ENCODE measurements at regions not wholly inside any gene's neighbourhood (a gene's known extent, or its start where the extent isn't known, plus 50 kb on each side); places are given as distances from the start of the nearest gene placed in this dataset.

GRCh38 chr2:183859129-183859528, 734.9 kb downstream of the NUP35 start:
- no peaks in the 10 kb centered on the region for H3K4me1 ChIP-seq
- H3K27me3 ChIP-seq: no peaks in the 10 kb centered on the region
- H3K9me3 ChIP-seq: no peaks in the 10 kb centered on the region
- H3K4me3 ChIP-seq: no peak overlapping the region
- TF ChIP-seq POLR2AphosphoS5 (IDR thresholded peaks at IDR 0.05; ENCODE audit: insufficient read depth in 1 of 2, low read depth in 1 of 2): no peak
- TF ChIP-seq, protein P1, sequence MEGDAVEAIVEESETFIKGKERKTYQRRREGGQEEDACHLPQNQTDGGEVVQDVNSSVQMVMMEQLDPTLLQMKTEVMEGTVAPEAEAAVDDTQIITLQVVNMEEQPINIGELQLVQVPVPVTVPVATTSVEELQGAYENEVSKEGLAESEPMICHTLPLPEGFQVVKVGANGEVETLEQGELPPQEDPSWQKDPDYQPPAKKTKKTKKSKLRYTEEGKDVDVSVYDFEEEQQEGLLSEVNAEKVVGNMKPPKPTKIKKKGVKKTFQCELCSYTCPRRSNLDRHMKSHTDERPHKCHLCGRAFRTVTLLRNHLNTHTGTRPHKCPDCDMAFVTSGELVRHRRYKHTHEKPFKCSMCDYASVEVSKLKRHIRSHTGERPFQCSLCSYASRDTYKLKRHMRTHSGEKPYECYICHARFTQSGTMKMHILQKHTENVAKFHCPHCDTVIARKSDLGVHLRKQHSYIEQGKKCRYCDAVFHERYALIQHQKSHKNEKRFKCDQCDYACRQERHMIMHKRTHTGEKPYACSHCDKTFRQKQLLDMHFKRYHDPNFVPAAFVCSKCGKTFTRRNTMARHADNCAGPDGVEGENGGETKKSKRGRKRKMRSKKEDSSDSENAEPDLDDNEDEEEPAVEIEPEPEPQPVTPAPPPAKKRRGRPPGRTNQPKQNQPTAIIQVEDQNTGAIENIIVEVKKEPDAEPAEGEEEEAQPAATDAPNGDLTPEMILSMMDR (IDR thresholded peaks at IDR 0.05): no peak
- TF ChIP-seq POLR2A (IDR thresholded peaks at IDR 0.05): no peak
- no peak for DNase-seq (ENCODE audit: extremely low spot score in 2 of 2)
- no peak overlapping the region for H3K27ac ChIP-seq
- H3K36me3 ChIP-seq: no peaks in the 10 kb centered on the region
- intact Hi-C loops (cut with DNase I): no loop called here

- TF ChIP-seq POLR2AphosphoS5 (IDR thresholded peaks at IDR 0.05; ENCODE audit: insufficient read depth in 1 of 2, low read depth in 1 of 2): no peak
- TF ChIP-seq, protein P1 (IDR thresholded peaks at IDR 0.05): no peak
- no peak for TF ChIP-seq POLR2A (IDR thresholded peaks at IDR 0.05)
- Histone ChIP-seq H3K27ac (no peak overlapping the region), H3K9me3 (no peaks in the 10 kb centered on the region), H3K4me1 (no peaks in the 10 kb centered on the region), H3K4me3 (no peak overlapping the region), H3K27me3 (no peaks in the 10 kb centered on the region), H3K36me3 (no peaks in the 10 kb centered on the region)
- intact Hi-C loops (cut with DNase I): no loop called here
- DNase-seq (ENCODE audit: extremely low spot score in 2 of 2): no peak
These were observed 731.7 kb upstream of the ZNF804A start for GRCh38 chr2:183866666-183867065.

DNA sequence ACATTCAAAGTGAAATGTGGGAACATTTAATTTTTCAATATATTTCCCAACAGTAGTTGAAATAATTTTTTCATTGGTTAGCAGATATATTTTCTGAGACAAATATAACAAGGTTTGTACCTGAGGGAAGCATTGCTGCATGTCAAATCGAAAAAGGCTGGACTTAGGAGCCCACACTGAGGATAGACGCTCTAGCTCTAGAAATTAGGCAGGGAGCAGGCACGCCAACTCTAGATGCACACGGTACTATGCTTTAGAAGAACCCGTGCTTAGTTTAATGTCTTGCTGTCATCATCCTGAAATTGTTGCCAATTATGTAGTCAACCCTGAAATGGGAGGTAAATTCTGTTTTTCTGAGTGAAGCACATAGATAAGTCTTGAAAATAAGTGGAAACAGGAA, 731.1 kb upstream of the ZNF804A start:
- DNase-seq (ENCODE audit: extremely low spot score in 2 of 2): no peak

GRCh38 chr2:183868153-183868552, 730.2 kb upstream of the ZNF804A start:
- intact Hi-C loops (cut with DNase I): no loop called here
- Histone ChIP-seq H3K36me3 (no peaks in the 10 kb centered on the region), H3K9me3 (no peaks in the 10 kb centered on the region), H3K27me3 (no peaks in the 10 kb centered on the region), H3K27ac (no peak overlapping the region), H3K4me3 (no peak overlapping the region), H3K4me1 (no peaks in the 10 kb centered on the region)
- TF ChIP-seq POLR2A (IDR thresholded peaks at IDR 0.05) (no peak), POLR2AphosphoS5 (IDR thresholded peaks at IDR 0.05; ENCODE audit: insufficient read depth in 1 of 2, low read depth in 1 of 2) (no peak)
- TF ChIP-seq, protein P1 (IDR thresholded peaks at IDR 0.05): no peak
- no peak for DNase-seq (ENCODE audit: extremely low spot score in 2 of 2)

More for the DNA sequence above, 731.1 kb upstream of the ZNF804A start:
- Histone ChIP-seq H3K9me3 (no peaks in the 10 kb centered on the region), H3K36me3 (no peaks in the 10 kb centered on the region), H3K27ac (no peak overlapping the region), H3K4me1 (no peaks in the 10 kb centered on the region), H3K4me3 (no peak overlapping the region), H3K27me3 (no peaks in the 10 kb centered on the region)
- no peak for TF ChIP-seq POLR2AphosphoS5 (IDR thresholded peaks at IDR 0.05; ENCODE audit: insufficient read depth in 1 of 2, low read depth in 1 of 2)
- TF ChIP-seq POLR2A (IDR thresholded peaks at IDR 0.05): no peak
- TF ChIP-seq, protein P1 (IDR thresholded peaks at IDR 0.05): no peak
- intact Hi-C loops (cut with DNase I): no loop called here

GRCh38 chr2:183868707-183869106, 729.6 kb upstream of the ZNF804A start:
- intact Hi-C loops (cut with DNase I): no loop called here
- DNase-seq (ENCODE audit: extremely low spot score in 2 of 2): no peak
- TF ChIP-seq, protein P1 (IDR thresholded peaks at IDR 0.05): no peak
- no peak for TF ChIP-seq POLR2A (IDR thresholded peaks at IDR 0.05)
- TF ChIP-seq POLR2AphosphoS5 (IDR thresholded peaks at IDR 0.05; ENCODE audit: insufficient read depth in 1 of 2, low read depth in 1 of 2): no peak
- H3K36me3 ChIP-seq: no peaks in the 10 kb centered on the region
- no peak overlapping the region for H3K4me3 ChIP-seq
- no peaks in the 10 kb centered on the region for H3K4me1 ChIP-seq
- no peaks in the 10 kb centered on the region for H3K27me3 ChIP-seq
- H3K27ac ChIP-seq: no peak overlapping the region
- no peaks in the 10 kb centered on the region for H3K9me3 ChIP-seq

Data from vagina (tissue), 2 donors.